Nephron (organoid): ENCODE measurements at regions not wholly inside any gene's neighbourhood (a gene's known extent, or its start where the extent isn't known, plus 50 kb on each side); places are given as distances from the start of the nearest gene placed in this dataset.

Source experiments
- H3K27ac Mint-ChIP-seq, 3 experiments: 2 replicates each; pipeline ENCODE4 v1.8.0; 2020; ENCODE audit warnings: mixed read lengths in 3 of 3, mild to moderate bottlenecking in 2 of 3, moderate library complexity in 1 of 3
- H3K27me3 Mint-ChIP-seq: 2 replicates; pipeline ENCODE4 v1.8.0; 2021; ENCODE audit warnings: low read depth, mild to moderate bottlenecking, moderate library complexity, mixed read lengths
- H3K36me3 Mint-ChIP-seq: 2 replicates; pipeline ENCODE4 v1.8.0; 2020; ENCODE audit warnings: low read depth, mixed read lengths
- H3K4me1 Mint-ChIP-seq: 2 replicates; pipeline ENCODE4 v1.8.0; 2020; ENCODE audit warnings: mixed read lengths
- H3K4me3 Mint-ChIP-seq, 3 experiments: 2 replicates each; pipeline ENCODE4 v1.8.0; 2020; ENCODE audit warnings: mild to moderate bottlenecking in 3 of 3, mixed read lengths in 3 of 3, moderate library complexity in 2 of 3
- H3K9me3 Mint-ChIP-seq: 2 replicates; pipeline ENCODE4 v1.8.0; 2020; ENCODE audit warnings: mixed read lengths
- TF ChIP-seq, protein P1 (sequence below), 3 experiments: fragments of 200-600 bp; sonication (generic); IDR thresholded peaks; one replicate each; pipeline ENCODE4 v1.5.0; 2021; ENCODE audit warnings: antibody characterized with exemption in 3 of 3; ENCODE audit not compliant: unreplicated experiment in 3 of 3

DNA sequence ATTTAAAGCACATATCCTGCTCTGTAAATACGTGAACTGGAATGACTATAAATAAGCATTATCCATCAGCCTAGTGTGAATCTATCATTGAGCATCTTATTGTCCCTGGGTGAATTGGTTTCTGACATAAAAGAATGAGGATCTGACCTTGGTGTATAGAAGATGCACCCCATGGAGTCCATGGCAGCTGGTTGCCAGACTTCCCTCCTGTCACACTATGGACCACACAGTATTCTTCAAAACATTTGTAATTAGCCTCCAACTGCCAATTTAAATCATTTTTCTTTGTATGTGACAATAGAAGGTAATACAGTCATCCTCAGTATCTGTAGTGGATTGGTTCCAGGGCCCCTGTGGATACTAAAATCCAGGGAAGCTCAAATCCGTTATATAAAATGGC is 238.1 kb upstream of the ZWINT start:
- TF ChIP-seq, protein P1, sequence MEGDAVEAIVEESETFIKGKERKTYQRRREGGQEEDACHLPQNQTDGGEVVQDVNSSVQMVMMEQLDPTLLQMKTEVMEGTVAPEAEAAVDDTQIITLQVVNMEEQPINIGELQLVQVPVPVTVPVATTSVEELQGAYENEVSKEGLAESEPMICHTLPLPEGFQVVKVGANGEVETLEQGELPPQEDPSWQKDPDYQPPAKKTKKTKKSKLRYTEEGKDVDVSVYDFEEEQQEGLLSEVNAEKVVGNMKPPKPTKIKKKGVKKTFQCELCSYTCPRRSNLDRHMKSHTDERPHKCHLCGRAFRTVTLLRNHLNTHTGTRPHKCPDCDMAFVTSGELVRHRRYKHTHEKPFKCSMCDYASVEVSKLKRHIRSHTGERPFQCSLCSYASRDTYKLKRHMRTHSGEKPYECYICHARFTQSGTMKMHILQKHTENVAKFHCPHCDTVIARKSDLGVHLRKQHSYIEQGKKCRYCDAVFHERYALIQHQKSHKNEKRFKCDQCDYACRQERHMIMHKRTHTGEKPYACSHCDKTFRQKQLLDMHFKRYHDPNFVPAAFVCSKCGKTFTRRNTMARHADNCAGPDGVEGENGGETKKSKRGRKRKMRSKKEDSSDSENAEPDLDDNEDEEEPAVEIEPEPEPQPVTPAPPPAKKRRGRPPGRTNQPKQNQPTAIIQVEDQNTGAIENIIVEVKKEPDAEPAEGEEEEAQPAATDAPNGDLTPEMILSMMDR (IDR thresholded peaks at IDR 0.05; ENCODE audit: unreplicated experiment in 3 of 3): no peak
- no peaks in the 10 kb centered on the region for H3K36me3 Mint-ChIP-seq
- H3K4me1 Mint-ChIP-seq: no peaks in the 10 kb centered on the region
- no peaks in the 10 kb centered on the region for H3K9me3 Mint-ChIP-seq
- no peak overlapping the region for H3K4me3 Mint-ChIP-seq
- no peaks in the 10 kb centered on the region for H3K27me3 Mint-ChIP-seq
- no peak overlapping the region for H3K27ac Mint-ChIP-seq

DNA sequence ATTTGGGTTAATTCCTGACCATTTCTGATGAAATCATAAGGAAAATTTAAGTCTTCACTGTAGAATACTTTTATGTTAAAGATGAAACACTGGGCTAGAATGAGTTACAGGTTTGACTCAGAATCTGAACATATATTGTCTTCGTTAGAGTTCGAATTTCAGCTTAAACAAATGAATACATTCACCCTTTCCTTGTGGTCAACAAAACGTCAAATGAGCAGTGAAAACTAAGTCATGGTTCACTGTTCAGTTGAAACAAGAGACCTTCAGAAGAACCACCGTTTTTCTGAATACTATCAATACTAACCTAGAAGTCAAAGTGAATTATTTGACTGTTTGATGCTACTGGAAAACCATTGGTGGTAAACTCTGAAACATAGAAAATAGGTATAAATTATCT is 235.2 kb upstream of the ZWINT start:
- no peaks in the 10 kb centered on the region for H3K4me1 Mint-ChIP-seq
- no peaks in the 10 kb centered on the region for H3K9me3 Mint-ChIP-seq
- H3K4me3 Mint-ChIP-seq: no peak overlapping the region
- H3K27ac Mint-ChIP-seq: no peak overlapping the region
- no peaks in the 10 kb centered on the region for H3K36me3 Mint-ChIP-seq
- TF ChIP-seq, protein P1 (IDR thresholded peaks at IDR 0.05; ENCODE audit: unreplicated experiment in 3 of 3): no peak
- no peaks in the 10 kb centered on the region for H3K27me3 Mint-ChIP-seq

- H3K36me3 Mint-ChIP-seq: no peaks in the 10 kb centered on the region
- H3K27me3 Mint-ChIP-seq: no peaks in the 10 kb centered on the region
- no peaks in the 10 kb centered on the region for H3K4me1 Mint-ChIP-seq
- no peak overlapping the region for H3K27ac Mint-ChIP-seq
- H3K9me3 Mint-ChIP-seq: no peaks in the 10 kb centered on the region
- H3K4me3 Mint-ChIP-seq: no peak overlapping the region
- TF ChIP-seq, protein P1 (IDR thresholded peaks at IDR 0.05; ENCODE audit: unreplicated experiment in 3 of 3): no peak
These were observed 232.1 kb upstream of the ZWINT start for GRCh38 chr10:56593120-56593519.

- H3K36me3 Mint-ChIP-seq: no peaks in the 10 kb centered on the region
- peak overlapping the region in 1 of 3 experiments; percentile 27 for H3K4me3 Mint-ChIP-seq
- H3K4me1 Mint-ChIP-seq: peaks cover 6% of the 10 kb centered on the region
- H3K27ac Mint-ChIP-seq: peak overlapping the region in 1 of 3 experiments; percentile 41
- TF ChIP-seq, protein P1 (IDR thresholded peaks at IDR 0.05; ENCODE audit: unreplicated experiment in 3 of 3): no peak
- H3K9me3 Mint-ChIP-seq: no peaks in the 10 kb centered on the region
- peaks cover 3% of the 10 kb centered on the region for H3K27me3 Mint-ChIP-seq
These were observed 225.4 kb upstream of the ZWINT start for GRCh38 chr10:56586461-56586891.

- peaks cover 3% of the 10 kb centered on the region for H3K27me3 Mint-ChIP-seq
- TF ChIP-seq, protein P1 (IDR thresholded peaks at IDR 0.05; ENCODE audit: unreplicated experiment in 3 of 3): no peak
- H3K4me3 Mint-ChIP-seq: no peak overlapping the region
- no peaks in the 10 kb centered on the region for H3K9me3 Mint-ChIP-seq
- no peak overlapping the region for H3K27ac Mint-ChIP-seq
- peaks cover 6% of the 10 kb centered on the region for H3K4me1 Mint-ChIP-seq
- H3K36me3 Mint-ChIP-seq: no peaks in the 10 kb centered on the region
These were observed 224.6 kb upstream of the ZWINT start for GRCh38 chr10:56585447-56586171.

GRCh38 chr10:56583316-56583715 is 222.3 kb upstream of the ZWINT start:
- Mint-ChIP-seq H3K4me1 (peaks cover 6% of the 10 kb centered on the region), H3K4me3 (no peak overlapping the region), H3K36me3 (no peaks in the 10 kb centered on the region), H3K9me3 (no peaks in the 10 kb centered on the region), H3K27ac (no peak overlapping the region), H3K27me3 (peaks cover 3% of the 10 kb centered on the region)
- TF ChIP-seq, protein P1 (IDR thresholded peaks at IDR 0.05; ENCODE audit: unreplicated experiment in 3 of 3): no peak
